ENCODE measurements at regions not wholly inside any gene's neighbourhood (a gene's known extent, or its start where the extent isn't known, plus 50 kb on each side); places are given as distances from the start of the nearest gene placed in this dataset.
A peak's percentile ranks its signal among the peaks of the same experiment; 100 is the strongest.

DNA sequence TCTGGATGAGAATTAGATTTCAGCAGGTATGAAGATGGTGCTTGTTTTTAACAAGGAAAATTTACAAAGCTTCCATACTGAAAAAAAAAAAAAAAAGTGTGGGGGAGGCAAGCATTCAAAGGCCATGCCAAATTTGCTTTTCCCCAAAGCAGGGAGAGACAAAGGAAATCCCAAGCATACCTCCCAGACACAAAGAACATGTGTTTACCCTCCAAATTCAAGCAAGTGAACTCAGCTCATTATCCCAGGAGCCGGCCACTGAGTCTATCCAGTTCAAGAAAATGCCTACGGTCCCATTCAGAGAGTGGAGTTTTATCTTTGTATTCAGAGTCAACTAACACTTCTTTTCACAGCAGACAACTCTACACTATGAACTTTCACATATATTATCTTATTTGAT lies 102.7 kb upstream of the ID4 start:
- Histone ChIP-seq H3K4ac (ENCODE audit: low read depth, low read length) (0 out of 2 replicates have a peak overlapping the region, but pooled peaks have one; percentile 27), H3K9me1 (ENCODE audit: insufficient read depth, low read length) (no peaks in the 10 kb centered on the region), H3K4me2 (ENCODE audit: low read depth, low read length) (no peak overlapping the region), H2AFZ (replicated peaks; ENCODE audit: low read length, poor library complexity) (no peak overlapping the region), H4K91ac (ENCODE audit: insufficient read depth, low read depth, low read length) (no peak overlapping the region), H3K14ac (replicated peaks; ENCODE audit: low read depth, low read length) (no peak overlapping the region), H3K9me3 (ENCODE audit: control insufficient read depth, insufficient read depth, low read length) (peaks cover 3% of the 10 kb centered on the region; the same call in 1 of the 2 replicates), H3K4me3 (ENCODE audit: insufficient read depth, low read depth, low read length) (no peak overlapping the region), H4K8ac (ENCODE audit: low read depth in 2 of 2, low read length in 2 of 2) (no peak overlapping the region), H3K4me1 (ENCODE audit: control insufficient read depth, insufficient read depth, low read length) (peaks cover 5% of the 10 kb centered on the region; the same call in 1 of the 2 replicates), H2BK5ac (ENCODE audit: low read depth, low read length, poor library complexity, severe bottlenecking) (no peak overlapping the region), H3K18ac (ENCODE audit: low read depth, low read length) (no peak overlapping the region), H2AK5ac (ENCODE audit: low read depth, low read length) (no peak overlapping the region), H2BK20ac (ENCODE audit: low read depth, low read length) (no peak overlapping the region), H3K9ac (ENCODE audit: low read depth, low read length) (no peak overlapping the region), H3K23ac (ENCODE audit: low read depth, low read length) (no peak overlapping the region), H3K27ac (ENCODE audit: insufficient read depth, low read length) (no peak overlapping the region), H2BK15ac (ENCODE audit: low read depth, low read length) (no peak overlapping the region), H3K56ac (ENCODE audit: extremely low read depth, insufficient read depth, low read length) (no peak overlapping the region), H3K27me3 (ENCODE audit: control insufficient read depth, insufficient read depth, low read length) (no peaks in the 10 kb centered on the region), H3K79me1 (ENCODE audit: low read depth in 1 of 2, low read length in 2 of 2) (no peaks in the 10 kb centered on the region), H3K36me3 (ENCODE audit: control insufficient read depth, insufficient read depth, low read length) (no peaks in the 10 kb centered on the region), H2AK9ac (replicated peaks; ENCODE audit: low read depth, low read length, poor library complexity) (no peak overlapping the region), H4K5ac (ENCODE audit: low read depth, low read length) (no peak overlapping the region), H2BK120ac (ENCODE audit: low read depth, low read length) (no peak overlapping the region), H4K20me1 (ENCODE audit: insufficient read depth, low read length) (no peaks in the 10 kb centered on the region)
- CTCF ChIA-PET, result interaction anchor here (0.6 kb wide), 1 partner anchor 661 kb away, joined by 6 read pairs; no protein-coding TSS in a partner anchor
- POLR2A ChIA-PET (ENCODE audit: unreplicated experiment), result no interaction called here
- dilution Hi-C loops (cut with HindIII; ENCODE audit: low sequenced_read_pairs, unreplicated experiment) (no loop called here), intact Hi-C loops (cut with micrococcal nuclease) (no loop called here), in situ Hi-C loops (cut with MboI; ENCODE audit: low sequenced_read_pairs) (no loop called here)
- no CpG with 5 or more reads among the region's 2 CpGs for WGBS, 2 experiments (ENCODE audit: extremely low coverage in 2 of 2, insufficient read length in 1 of 2)
- ATAC-seq (ENCODE audit: low read depth) (no peak), DNase-seq (no peak)
- no TSS peak for BruUV-seq (replicated peaks)
- TF ChIP-seq NFE2L2 (IDR thresholded peaks at IDR 0.05; ENCODE audit: low read depth, low read length), result no peak
- TF ChIP-seq CEBPB (IDR thresholded peaks at IDR 0.05; ENCODE audit: low read depth, low read length), result no peak
- no peak for TF ChIP-seq BHLHE40 (IDR thresholded peaks at IDR 0.05; ENCODE audit: low read depth, low read length)
- TF ChIP-seq MAFK (IDR thresholded peaks at IDR 0.05; ENCODE audit: low read depth, low read length), result no peak
- no peak for TF ChIP-seq FOS (IDR thresholded peaks at IDR 0.05; ENCODE audit: low read depth, low read length)
- no peak for TF ChIP-seq ELK1 (IDR thresholded peaks at IDR 0.05; ENCODE audit: borderline replicate concordance, low read depth, low read length)
- no peak for TF ChIP-seq RCOR1 (IDR thresholded peaks at IDR 0.05; ENCODE audit: insufficient replicate concordance, low read length)
- TF ChIP-seq CHD1 (IDR thresholded peaks at IDR 0.05; ENCODE audit: low read depth, low read length), result no peak
- TF ChIP-seq POLR2A (IDR thresholded peaks at IDR 0.05; ENCODE audit: low read depth, low read length), result no peak

Data from IMR-90 (cell line).